NB4 (cell line): ENCODE measurements at regions not wholly inside any gene's neighbourhood (a gene's known extent, or its start where the extent isn't known, plus 50 kb on each side); places are given as distances from the start of the nearest gene placed in this dataset.

Source experiments
- DNase-seq: peaks from one replicate; pipeline ENCODE4 v3.0.0; 2010; ENCODE audit warnings: low read depth
- H3K4me3 ChIP-seq: one replicate; pipeline ENCODE4 v1.5.1; 2011; ENCODE audit warnings: mild to moderate bottlenecking, low read depth, low read length, moderate library complexity
- MAX ChIP-seq: IDR thresholded peaks from 2 replicates; pipeline ENCODE4 v1.6.1; 2011; ENCODE audit warnings: low read depth, low read length
- MYC ChIP-seq: IDR thresholded peaks from 2 replicates; pipeline ENCODE4 v1.6.1; 2011; ENCODE audit warnings: low read depth, low read length
- POLR2A ChIP-seq: IDR thresholded peaks from 2 replicates; pipeline ENCODE4 v1.6.1; 2011; ENCODE audit warnings: mild to moderate bottlenecking; ENCODE audit not compliant: insufficient read length; ENCODE audit errors: extremely low read depth
- TF ChIP-seq, protein P1 (sequence below): IDR thresholded peaks from one replicate; pipeline ENCODE4 v1.5.1; 2012; ENCODE audit warnings: low read depth, low read length

- no peak overlapping the region for H3K4me3 ChIP-seq
- DNase-seq, result no peak
- TF ChIP-seq, protein P1, sequence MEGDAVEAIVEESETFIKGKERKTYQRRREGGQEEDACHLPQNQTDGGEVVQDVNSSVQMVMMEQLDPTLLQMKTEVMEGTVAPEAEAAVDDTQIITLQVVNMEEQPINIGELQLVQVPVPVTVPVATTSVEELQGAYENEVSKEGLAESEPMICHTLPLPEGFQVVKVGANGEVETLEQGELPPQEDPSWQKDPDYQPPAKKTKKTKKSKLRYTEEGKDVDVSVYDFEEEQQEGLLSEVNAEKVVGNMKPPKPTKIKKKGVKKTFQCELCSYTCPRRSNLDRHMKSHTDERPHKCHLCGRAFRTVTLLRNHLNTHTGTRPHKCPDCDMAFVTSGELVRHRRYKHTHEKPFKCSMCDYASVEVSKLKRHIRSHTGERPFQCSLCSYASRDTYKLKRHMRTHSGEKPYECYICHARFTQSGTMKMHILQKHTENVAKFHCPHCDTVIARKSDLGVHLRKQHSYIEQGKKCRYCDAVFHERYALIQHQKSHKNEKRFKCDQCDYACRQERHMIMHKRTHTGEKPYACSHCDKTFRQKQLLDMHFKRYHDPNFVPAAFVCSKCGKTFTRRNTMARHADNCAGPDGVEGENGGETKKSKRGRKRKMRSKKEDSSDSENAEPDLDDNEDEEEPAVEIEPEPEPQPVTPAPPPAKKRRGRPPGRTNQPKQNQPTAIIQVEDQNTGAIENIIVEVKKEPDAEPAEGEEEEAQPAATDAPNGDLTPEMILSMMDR, result no peak
- TF ChIP-seq MAX (no peak), POLR2A (no peak), MYC (no peak)
Measured at GRCh38 chr7:67392596-67393438, 396.2 kb downstream of the TYW1 start.

DNA sequence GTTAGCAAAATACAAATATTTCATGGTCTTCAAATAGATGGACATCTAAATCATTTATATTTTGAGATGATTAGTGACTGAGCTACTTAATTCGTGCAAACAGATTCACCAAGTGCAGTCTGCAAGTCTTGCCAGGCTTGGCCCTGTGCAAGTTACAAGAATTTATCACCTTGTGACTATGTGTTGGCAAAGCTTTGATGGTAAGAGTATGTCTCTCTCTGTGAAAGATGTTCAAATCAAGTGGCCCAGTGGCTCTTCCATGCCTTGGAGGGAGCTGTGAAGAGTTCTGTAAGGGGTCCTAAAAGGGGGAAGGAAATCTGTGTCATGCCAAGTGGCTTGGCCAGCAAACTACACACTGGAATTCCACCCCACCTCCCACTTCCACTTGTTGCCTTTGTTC lies 397.3 kb downstream of the TYW1 start:
- no peak for DNase-seq
- TF ChIP-seq POLR2A (no peak), MAX (no peak), MYC (no peak)
- TF ChIP-seq, protein P1, result no peak
- no peak overlapping the region for H3K4me3 ChIP-seq

- TF ChIP-seq, protein P1, result no peak
- TF ChIP-seq POLR2A (no peak), MYC (no peak), MAX (no peak)
- DNase-seq, result no peak
Measured at GRCh38 chr7:67398916-67399315, 402.3 kb downstream of the TYW1 start.

DNA sequence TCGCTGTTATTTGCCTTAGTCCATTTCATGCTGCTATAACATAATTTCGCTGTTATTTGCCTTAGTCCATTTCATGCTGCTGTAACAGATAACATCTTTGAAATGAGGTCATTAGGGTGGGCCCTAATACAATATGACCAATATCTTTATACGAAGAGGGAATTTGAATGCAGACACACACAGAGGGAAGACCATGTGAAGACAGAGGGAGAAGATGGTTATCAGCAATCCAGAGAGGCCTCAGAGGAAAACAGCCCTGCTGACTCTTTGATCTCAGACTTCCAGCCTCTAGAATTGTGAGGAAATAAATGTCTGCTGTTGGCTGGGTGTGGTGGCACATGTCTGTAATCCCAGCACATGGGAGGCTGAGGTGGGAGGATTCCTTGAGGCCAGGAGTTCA lies 404.9 kb downstream of the TYW1 start:
- no peak for TF ChIP-seq MYC
- TF ChIP-seq POLR2A, result no peak
- TF ChIP-seq MAX, result no peak
- TF ChIP-seq, protein P1, result no peak
- DNase-seq, result no peak
- no peak overlapping the region for H3K4me3 ChIP-seq

More at GRCh38 chr7:67398916-67399315, 402.3 kb downstream of the TYW1 start:
- H3K4me3 ChIP-seq, result no peak overlapping the region

DNA sequence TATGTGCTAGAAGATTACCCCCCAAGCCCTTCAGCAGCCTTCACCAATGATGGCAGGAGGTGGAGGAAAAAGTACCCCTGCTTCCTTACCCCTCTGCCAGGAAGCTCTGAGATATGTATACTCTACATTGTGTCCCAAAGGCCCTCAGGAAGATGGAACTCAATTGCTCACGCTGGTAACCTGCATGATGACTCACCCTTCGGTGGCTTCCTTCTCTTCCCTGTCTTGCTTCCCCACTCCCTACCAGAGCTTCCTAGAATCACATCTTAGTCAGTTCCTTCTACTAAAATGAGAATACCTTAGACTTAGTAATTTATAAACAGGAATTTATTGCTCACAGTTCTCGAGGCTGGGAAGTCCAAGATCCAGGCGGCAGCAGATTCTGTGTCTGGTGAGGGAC lies 405.6 kb downstream of the TYW1 start:
- no peak overlapping the region for H3K4me3 ChIP-seq
- TF ChIP-seq, protein P1, result no peak
- TF ChIP-seq MAX (no peak), MYC (no peak), POLR2A (no peak)

More for the DNA sequence above, 405.6 kb downstream of the TYW1 start:
- no peak for DNase-seq
